Mesodermal cell (in vitro differentiated cells): ENCODE measurements at regions not wholly inside any gene's neighbourhood (a gene's known extent, or its start where the extent isn't known, plus 50 kb on each side); places are given as distances from the start of the nearest gene placed in this dataset.
"Not testable (repeated sequence)": the region's sequence is repeated elsewhere in the genome, so short reads cannot be mapped to it uniquely, and the experiment has no call there.

Source experiments
- H3K27ac ChIP-seq: 2 replicates; pipeline ENCODE4 v1.7.0; 2013; ENCODE audit warnings: mild to moderate bottlenecking, low read depth, low read length, moderate library complexity; ENCODE audit not compliant: severe bottlenecking
- H3K36me3 ChIP-seq: 2 replicates; pipeline ENCODE4 v1.7.1; 2013; ENCODE audit warnings: mild to moderate bottlenecking, low read length, moderate library complexity; ENCODE audit not compliant: control insufficient read depth, insufficient read depth
- H3K4me1 ChIP-seq: one replicate; pipeline ENCODE4 v1.7.1; 2013; ENCODE audit warnings: mild to moderate bottlenecking, low read length; ENCODE audit not compliant: insufficient read depth, control insufficient read depth, poor library complexity, severe bottlenecking
- H3K4me3 ChIP-seq: 2 replicates; pipeline ENCODE4 v1.7.0; 2013; ENCODE audit warnings: low read length, control low read depth, mild to moderate bottlenecking; ENCODE audit not compliant: insufficient read depth, poor library complexity, severe bottlenecking; ENCODE audit errors: extremely low read depth
- H3K9me3 ChIP-seq: 2 replicates; pipeline ENCODE4 v1.7.1; 2013; ENCODE audit warnings: mild to moderate bottlenecking, low read length, moderate library complexity; ENCODE audit not compliant: control insufficient read depth
- WGBS, 2 experiments: methylation state at CpG; one replicate each; pipeline ENCODE4 v1.1.5; 2013; ENCODE audit warnings: missing lambda C conversion rate in 2 of 2; ENCODE audit not compliant: insufficient coverage in 2 of 2; 5-methylcytosine and 5-hydroxymethylcytosine counted together

- no peaks in the 10 kb centered on the region for H3K4me1 ChIP-seq
- H3K27ac ChIP-seq, result no peak overlapping the region
- H3K36me3 ChIP-seq, result no peaks in the 10 kb centered on the region
- WGBS, 2 experiments, result 65 to 70% methylated on average over 12 of the region's 12 CpGs
- peaks cover 87% of the 10 kb centered on the region for H3K9me3 ChIP-seq
- H3K4me3 ChIP-seq, result no peak overlapping the region
Observed at GRCh38 chr15:20344601-20345400, 196.8 kb downstream of the GOLGA6L6 start.

DNA sequence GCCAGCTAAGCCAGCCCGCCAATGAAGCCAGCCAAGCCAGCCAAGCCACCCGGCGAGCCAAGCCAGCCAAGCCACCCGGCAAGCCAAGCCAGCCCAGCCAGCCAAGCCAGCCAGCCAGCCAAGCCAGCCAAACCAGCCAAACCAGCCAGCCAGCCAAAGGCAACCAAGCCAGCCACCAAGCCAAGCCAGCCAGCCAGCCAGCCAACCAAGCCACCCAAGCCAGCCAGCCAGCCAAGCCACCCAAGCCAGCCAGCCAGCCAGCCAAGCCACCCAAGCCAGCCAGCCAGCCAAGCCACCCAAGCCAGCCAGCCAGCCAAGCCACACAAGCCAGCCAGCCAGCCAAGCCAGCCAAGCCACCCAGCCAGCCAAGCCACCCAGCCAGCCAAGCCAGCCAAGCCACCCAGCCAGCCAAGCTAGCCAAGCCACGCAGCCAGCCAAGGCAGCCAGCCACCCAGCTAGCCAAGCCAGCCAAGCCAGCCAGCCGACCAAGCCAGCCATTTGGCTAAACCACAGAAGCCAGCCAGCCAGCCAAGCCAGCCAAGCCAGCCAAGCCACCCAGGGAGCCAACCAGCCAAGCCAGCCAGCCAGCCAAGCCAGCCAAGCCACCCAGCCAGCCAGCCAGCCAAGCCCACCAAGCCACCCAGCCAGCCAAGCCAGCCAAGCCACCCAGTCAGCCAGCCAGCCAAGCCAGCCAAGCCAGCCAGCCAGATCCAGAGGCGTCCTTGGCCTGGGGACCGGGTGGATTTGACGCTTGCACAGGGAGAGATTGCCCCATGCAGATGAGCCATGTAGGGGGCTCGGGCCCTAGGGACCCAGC is 198.0 kb downstream of the GOLGA6L6 start:
- 69 to 80% methylated on average over 10 of the region's 10 CpGs for WGBS, 2 experiments
- not testable (repeated sequence) for H3K36me3 ChIP-seq, H3K27ac ChIP-seq, H3K4me3 ChIP-seq, H3K4me1 ChIP-seq
- H3K9me3 ChIP-seq, result peaks cover 86% of the 10 kb centered on the region

GRCh38 chr15:20342601-20343394 is 198.8 kb downstream of the GOLGA6L6 start:
- not testable (repeated sequence) for H3K4me3 ChIP-seq, H3K27ac ChIP-seq, H3K4me1 ChIP-seq, H3K36me3 ChIP-seq
- WGBS, 2 experiments, result 38 to 43% methylated on average over 3 to 4 of the region's 4 CpGs
- H3K9me3 ChIP-seq, result peaks cover 79% of the 10 kb centered on the region

GRCh38 chr15:20341901-20342600 is 199.5 kb downstream of the GOLGA6L6 start:
- no peak overlapping the region for H3K27ac ChIP-seq

DNA sequence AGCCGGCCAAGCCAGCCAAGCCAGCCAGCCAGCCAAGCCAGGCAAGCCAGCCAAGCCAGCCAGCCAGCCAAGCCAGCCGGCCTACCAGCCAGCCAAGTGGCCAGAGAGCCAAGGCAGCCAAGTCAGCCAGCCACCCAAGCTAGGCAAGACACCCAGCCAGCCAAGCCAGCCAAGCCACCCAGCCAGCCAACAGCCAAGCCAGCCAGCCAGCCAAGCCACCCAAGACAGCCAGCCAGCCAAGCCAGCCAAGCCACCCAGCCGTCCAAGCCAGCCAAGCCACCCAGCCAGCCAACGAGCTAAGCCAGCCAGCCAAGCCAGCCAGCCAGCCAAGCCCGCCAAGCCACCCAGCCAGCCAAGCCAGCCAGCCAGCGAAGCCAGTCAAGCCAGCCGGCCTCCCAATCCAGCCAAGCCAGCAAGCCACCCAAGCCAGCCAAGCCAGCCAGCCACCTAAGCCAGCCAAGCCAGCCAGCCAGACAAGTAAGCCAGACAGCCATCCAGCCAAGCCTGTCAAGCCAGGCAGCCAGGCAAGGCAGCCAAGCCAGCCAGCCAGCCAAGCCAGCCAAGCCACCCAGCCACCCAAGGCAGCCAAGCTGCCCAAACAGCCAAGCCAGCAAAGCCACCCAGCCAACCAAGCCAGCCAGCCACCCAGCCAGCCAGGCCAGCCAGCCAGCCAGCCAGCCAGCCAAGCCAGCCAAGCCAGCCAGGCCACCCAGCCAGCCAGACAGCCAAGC is 200.5 kb downstream of the GOLGA6L6 start:
- WGBS, 2 experiments, result 69 to 72% methylated on average over 6 to 7 of the region's 7 CpGs
- H3K9me3 ChIP-seq, result peaks cover 75% of the 10 kb centered on the region
- H3K4me3 ChIP-seq, result no peak overlapping the region
- H3K4me1 ChIP-seq, result no peaks in the 10 kb centered on the region
- no peaks in the 10 kb centered on the region for H3K36me3 ChIP-seq
- H3K27ac ChIP-seq, result no peak overlapping the region

More at GRCh38 chr15:20341901-20342600, 199.5 kb downstream of the GOLGA6L6 start:
- H3K36me3 ChIP-seq, result no peaks in the 10 kb centered on the region
- WGBS, 2 experiments, result 63 to 67% methylated on average over 5 of the region's 5 CpGs
- H3K9me3 ChIP-seq, result peaks cover 78% of the 10 kb centered on the region
- no peak overlapping the region for H3K4me3 ChIP-seq
- H3K4me1 ChIP-seq, result no peaks in the 10 kb centered on the region

GRCh38 chr15:20340331-20340811 is 201.2 kb downstream of the GOLGA6L6 start:
- H3K4me3 ChIP-seq, result no peak overlapping the region
- no peaks in the 10 kb centered on the region for H3K36me3 ChIP-seq
- 78% methylated on average over 9 of the region's 9 CpGs for WGBS, 2 experiments
- H3K4me1 ChIP-seq, result no peaks in the 10 kb centered on the region
- H3K9me3 ChIP-seq, result peaks cover 67% of the 10 kb centered on the region
- no peak overlapping the region for H3K27ac ChIP-seq

GRCh38 chr15:20339086-20339791 is 202.4 kb downstream of the GOLGA6L6 start:
- H3K9me3 ChIP-seq, result peaks cover 62% of the 10 kb centered on the region
- H3K27ac ChIP-seq, H3K4me3 ChIP-seq, H3K36me3 ChIP-seq, H3K4me1 ChIP-seq: not testable (repeated sequence)
- WGBS, 2 experiments, result 63 to 68% methylated on average over 17 of the region's 17 CpGs

DNA sequence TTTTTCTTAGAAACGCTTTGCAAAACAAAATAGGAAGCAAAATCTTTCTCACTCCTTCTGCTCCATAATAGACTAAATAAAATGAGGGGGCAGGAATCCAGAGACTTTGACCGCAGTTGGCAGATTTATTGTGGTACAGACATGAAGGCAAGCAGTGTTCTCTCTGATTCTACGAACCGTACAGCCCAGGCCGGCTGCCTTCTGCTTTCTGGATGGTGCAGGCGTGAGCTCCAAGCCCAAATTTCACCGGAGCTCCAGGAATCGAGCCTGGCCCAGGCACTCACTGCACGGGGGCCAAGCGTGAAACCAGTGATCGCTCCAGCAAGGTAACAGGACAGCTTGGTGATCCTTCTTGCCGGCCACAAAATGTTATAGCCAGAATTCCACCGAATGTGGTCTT is 202.9 kb downstream of the GOLGA6L6 start:
- H3K36me3 ChIP-seq, H3K4me1 ChIP-seq, H3K4me3 ChIP-seq, H3K27ac ChIP-seq: not testable (repeated sequence)
- WGBS, 2 experiments, result 78 to 82% methylated on average over 11 to 12 of the region's 13 CpGs
- peaks cover 56% of the 10 kb centered on the region for H3K9me3 ChIP-seq

GRCh38 chr15:20337238-20337637 is 204.4 kb downstream of the GOLGA6L6 start:
- H3K27ac ChIP-seq, H3K36me3 ChIP-seq, H3K4me1 ChIP-seq, H3K4me3 ChIP-seq: not testable (repeated sequence)
- peaks cover 51% of the 10 kb centered on the region for H3K9me3 ChIP-seq
- 86% methylated on average over 3 to 4 of the region's 5 CpGs for WGBS, 2 experiments
